D341Med (cell line): ENCODE measurements at regions not wholly inside any gene's neighbourhood (a gene's known extent, or its start where the extent isn't known, plus 50 kb on each side); places are given as distances from the start of the nearest gene placed in this dataset.

Experiments
- DNase-seq: peaks from one replicate; pipeline ENCODE4 v3.0.0; 2012; ENCODE audit warnings: low spot score

DNA sequence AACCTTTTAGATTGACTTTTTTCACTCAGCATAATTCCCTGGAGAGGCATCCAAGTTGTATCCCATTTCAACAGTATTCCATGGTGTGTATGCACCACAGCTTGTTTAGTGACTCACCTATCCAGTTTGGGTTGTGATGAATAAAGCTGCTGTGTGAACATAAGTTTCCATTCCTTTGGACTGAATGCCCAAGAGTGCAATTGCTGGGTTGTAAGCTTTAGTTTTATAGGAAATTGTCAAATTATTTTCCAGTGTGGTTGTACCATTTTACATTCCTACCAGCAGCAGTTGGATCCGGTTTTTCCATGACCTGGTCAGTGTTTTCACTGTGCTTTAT, 60.9 kb upstream of the TMED7 start:
- no peak for DNase-seq

GRCh38 chr5:115686051-115686737, 60.4 kb upstream of the TMED7 start:
- DNase-seq = no peak

DNA sequence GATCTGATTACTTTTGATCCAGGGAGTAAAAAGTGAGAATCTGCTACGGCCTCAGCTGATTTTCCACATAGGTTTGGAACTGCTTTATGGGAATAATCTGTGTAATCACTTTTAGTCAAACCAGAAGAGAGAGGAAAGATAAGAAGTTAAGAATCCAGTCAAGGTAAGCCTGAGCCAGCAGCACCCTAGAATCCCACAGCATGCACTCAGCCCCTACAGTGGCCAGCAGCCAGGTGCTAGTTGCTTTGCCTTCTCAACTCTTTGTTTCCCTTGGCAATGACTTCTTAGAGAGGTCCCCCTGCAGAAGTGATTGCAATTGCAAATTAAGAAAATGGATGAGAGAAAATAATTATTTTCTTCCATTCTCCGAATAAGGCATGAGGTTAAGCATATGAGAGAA, 59.7 kb upstream of the TMED7 start:
- DNase-seq = no peak

GRCh38 chr5:115684513-115685037, 58.7 kb upstream of the TMED7 start:
- no peak for DNase-seq

DNA sequence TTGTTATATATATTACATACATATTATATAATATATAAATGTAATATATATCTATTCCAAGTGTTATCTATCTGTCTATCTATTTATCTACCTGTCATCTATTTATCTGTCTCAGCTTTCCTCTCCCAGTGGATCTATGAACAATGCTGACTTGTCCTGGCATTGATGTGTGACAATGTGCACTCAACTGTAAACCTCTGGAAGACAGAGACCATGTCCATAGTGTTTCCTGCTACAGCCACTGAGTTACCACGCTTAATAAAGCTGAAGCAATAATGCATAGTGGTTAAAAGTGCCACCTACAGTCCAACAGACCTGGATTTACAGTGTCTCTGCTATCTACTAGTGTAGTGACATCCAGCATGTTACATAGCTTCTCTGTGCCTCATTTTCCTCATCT, 57.2 kb upstream of the TMED7 start:
- no peak for DNase-seq
